Limb (tissue), 2 donors: ENCODE measurements at regions not wholly inside any gene's neighbourhood (a gene's known extent, or its start where the extent isn't known, plus 50 kb on each side); places are given as distances from the start of the nearest gene placed in this dataset.
"Not testable (repeated sequence)": the region's sequence is repeated elsewhere in the genome, so short reads cannot be mapped to it uniquely, and the experiment has no call there.

Experiments
- DNase-seq, 2 donors: peaks; one replicate each; pipeline ENCODE4 v3.0.0-alpha.2; 2016; ENCODE audit errors: extremely low spot score in 2 of 2

DNA sequence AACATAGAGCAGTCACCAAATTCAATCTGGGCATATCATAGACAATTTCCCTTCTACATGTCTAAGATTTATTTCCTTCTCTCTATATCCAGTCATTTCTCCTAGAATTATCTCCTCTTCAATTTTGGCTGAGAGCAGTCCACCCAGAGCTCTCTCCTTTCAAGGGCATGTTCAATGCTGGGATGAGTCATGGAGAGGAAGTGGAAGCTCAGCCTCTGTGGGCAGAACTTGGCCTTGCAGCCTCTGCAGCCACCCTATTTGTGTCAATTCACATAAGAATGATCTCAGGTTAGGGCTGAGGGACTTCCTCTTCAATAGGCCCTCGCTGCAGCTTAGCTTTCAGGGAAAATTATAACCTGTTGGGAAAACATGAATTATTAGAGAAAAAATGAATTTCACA lies 560.8 kb downstream of the POM121L12 start:
- DNase-seq, result no peak

DNA sequence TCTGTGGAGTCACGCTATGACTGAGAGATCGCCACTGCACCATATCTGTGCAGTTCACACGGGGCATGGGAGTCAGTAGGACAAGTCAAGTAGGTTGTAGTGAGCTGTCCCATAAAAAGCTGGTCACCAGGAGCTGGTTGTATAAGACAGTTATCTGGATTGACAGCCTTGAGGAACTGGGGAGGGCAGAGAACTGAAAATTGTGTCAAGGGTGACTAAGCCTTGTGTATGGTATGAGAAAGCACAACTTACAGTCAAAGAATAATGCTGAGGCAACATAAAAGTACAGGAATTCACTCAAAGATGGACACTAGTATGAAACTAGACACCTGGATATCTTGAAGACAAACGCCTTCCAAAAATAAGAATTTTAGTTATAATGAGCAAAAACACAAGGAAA lies 564.9 kb downstream of the POM121L12 start:
- no peak for DNase-seq

DNA sequence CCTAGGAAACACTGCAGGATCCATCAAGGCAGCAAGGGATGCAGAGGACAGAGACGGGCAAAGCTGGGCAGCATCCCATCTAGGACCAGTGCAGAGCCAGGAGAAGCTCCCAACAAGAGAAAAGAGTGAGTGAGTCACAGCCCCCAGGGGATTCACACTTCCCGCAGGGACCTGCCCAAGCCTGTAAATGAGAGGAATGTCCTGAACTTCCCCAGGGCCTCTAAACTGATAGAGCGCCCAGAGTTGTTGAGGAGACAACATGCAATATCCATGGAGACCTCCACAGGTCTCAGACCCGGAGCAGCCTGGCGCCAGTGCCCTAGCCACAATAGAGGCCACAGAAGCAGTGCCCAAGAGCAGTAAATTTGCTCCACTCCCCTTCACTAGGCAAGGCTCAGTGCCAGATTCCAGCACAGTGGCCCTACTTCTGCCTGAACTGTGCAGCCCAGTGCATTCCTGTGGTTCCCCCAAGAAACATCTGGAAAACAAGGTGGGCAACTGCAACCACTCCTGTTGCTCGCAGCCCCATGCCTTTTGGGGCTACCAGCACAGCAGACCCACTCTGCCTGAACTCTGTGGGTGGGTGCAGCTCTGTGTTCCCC lies 567.5 kb downstream of the POM121L12 start:
- no peak for DNase-seq

DNA sequence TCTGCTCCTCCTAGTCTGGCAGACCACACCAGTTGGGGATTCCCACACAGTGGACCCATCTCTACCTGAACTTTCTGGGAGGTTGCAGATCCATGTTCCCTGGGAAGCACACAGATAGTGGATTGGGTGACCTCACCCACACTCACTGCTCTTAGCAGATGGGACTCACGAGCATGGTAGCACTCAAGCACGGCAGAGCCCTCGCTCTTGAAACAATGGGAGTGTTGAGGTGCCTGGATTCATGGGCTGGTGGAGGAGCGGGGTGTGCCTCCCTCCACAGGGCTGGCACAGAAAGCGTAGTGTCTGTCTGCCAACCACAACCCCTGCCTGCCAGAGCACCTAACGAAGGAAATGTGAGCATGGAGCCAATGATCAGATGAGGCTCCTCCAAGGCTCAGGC lies 568.0 kb downstream of the POM121L12 start:
- DNase-seq, result no peak

DNA sequence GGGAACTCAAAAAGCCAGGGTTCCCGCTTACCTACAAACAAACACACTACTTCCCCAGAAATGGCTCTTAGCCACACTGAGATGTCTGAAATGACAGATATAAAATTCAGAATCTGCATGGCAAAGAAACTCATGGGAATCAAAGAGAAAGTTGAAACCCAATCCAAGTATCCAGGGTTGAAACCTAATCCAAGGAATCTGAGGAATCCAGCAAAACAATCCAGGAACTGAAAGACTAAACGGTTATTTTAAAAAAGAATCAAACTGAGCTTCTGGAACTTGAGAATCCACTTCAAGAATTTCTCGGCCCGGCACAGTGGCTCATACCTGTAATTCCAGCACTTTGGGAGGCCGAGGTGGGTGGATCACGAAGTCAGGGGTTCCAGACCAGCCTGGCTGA lies 568.8 kb downstream of the POM121L12 start:
- DNase-seq, result no peak

DNA sequence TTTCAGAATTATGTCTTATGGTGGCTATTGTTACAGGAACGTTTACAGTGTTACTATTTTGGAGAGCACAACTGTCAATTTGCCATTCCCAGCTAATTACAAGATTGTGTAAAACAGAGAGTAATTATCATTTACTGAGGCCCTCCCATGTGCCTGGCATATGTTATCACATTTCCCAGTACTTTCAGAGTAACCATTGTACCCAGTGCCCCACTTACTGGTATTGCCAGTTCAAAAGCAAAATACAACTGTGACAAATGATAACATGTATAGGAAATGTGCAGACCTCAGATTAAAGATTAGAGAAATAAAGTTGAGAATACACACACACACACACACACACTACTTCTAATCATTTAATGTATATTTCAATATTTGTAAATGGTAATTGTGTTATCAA lies 572.5 kb downstream of the POM121L12 start:
- DNase-seq, result no peak

DNA sequence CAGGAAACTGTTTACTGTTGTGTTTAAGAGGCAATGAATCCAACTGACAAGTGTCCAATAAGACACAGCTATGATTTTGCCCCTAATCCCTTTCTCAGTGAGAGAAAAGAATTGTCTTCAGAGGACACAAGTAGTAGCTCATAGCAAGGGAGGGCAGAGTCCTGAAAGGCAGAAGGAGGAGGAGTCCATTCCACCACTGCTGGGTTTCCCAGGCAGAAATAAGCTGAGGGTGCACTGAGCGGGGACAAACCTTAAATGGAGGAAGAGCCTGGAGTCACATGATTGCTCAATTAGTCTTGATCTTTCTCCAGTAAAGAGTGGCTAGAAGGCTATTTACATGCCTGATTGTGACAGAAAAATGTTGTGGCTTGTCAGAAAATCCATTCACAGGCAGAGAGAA lies 573.8 kb downstream of the POM121L12 start:
- DNase-seq, result no peak

DNA sequence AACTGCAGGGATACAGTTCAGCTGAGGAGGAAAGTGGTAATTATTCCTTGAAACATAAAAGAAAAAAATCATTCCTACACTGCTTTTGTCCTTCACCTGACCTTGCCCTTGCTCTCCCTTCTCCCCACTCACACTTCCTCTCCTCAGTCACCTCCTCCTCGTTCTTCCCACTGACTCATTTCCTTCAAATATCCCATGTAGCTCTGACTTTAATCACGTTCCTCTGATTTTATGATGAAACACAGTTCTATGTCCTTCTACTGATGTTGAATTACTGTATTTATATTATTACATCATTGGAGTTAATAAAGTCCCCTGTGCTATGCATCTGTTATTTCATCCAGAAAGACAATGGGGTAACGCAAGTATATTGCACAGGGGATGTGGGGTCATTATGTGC lies 575.6 kb downstream of the POM121L12 start:
- DNase-seq, result no peak

DNA sequence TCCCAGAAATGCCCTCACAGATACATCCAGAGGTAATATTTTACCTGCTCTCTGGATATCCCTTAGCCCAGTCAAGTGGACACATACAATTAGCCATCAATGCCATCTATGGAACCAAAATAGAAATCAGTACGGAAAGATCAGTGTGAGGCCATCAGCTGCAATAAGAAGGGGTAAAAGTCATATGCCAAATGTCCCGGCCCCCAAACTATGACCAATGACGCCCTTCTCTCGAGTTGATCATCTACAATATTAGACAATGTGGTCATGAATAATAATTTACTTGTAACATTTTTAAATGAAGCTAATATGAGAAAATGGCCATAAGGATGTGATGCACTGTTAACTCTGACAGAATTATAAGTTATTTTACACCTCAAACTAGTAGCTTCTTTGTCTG lies 588.9 kb downstream of the POM121L12 start:
- DNase-seq, result no peak

DNA sequence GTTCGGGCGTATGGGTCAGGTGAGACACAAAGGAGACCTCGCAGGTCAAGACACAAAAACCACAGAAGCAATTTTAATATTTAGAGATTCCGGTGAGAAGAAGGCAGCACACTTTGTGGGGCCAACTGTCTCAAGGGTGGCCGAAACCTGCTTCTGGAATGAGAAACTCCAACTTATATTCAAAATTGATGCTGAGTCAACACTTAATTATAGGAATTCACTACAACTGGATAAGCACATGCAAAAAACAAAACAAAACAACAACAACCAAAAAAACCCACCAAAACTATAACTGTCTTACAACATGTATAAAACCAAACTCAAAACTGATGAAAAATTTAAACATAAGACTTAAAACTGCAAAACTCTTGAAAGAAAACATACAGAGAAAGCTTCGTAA lies 593.3 kb downstream of the POM121L12 start:
- DNase-seq, result no peak

DNA sequence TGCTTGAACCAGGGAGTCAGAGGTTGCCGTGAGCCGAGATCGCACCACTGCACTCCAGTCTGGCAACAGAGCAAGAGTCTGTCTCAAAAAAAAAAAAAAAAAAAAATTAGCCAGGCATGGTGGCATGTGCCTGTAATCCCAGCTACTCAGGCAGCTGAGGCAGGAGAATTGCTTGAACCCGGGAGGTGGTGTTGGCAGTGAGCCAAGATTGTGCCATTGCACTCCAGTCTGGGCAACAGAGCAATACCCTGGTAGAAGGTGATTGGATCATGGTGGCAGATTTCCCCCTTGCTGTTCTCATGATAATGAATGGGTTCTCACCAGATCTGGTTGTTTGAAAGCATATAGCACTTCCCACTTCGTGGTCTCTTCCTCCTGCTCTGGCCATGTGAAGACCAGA lies 599.8 kb downstream of the POM121L12 start:
- not testable (repeated sequence) for DNase-seq

DNA sequence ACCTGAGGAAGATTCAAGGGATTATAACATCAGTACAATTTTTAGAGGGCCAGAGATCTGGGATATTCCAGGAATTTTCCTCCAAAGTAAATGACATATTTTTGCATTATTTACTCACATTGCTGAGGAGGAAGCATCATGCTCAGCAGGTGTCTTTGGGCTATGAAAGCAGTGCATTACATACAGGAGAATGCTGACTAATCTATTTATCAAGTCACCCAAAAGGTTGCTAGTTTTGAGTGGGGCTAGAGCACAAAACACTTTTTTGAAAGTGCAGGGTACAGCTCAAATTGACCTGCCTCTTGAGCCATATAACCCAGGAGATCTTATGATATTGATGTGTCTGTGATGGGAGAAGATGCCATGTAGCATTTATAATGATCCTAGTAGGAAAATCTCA lies 603.1 kb downstream of the POM121L12 start:
- no peak for DNase-seq

DNA sequence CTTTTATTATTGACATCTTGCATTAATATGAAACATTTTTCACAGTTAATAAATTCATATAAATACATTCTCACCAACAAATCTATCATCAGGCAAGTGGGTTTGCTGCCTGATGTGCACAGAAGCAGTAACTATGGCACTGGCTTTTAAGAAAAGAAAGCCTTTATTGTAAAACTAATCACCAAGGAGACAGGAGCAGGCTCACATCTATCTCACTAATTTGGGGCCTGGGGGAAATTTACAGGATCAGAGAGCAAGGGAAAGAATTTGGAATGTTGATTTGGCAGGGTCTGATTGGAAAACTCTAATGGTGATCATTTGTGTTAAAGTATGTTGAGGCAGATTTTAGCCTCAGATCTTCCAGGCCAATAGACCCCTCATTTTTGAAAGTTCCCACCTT lies 605.7 kb downstream of the POM121L12 start:
- no peak for DNase-seq

DNA sequence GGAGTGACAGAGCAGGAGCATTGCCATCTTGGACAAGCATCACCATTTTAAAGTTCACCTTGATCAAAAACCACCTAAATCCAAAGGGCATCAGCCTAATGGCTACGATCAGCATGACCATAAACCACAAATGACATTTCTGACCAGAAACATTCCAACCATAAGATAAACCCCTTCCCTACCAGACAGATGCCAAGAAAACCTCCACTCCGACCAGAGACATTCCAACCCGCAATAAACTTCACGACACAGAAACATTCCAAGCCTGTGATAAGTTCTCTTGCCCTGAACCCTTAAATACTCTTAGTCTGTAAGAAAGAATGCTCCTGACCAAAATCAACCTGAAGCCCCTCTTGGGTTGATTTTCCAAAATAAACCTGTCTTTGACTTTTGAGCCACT lies 606.9 kb downstream of the POM121L12 start:
- no peak for DNase-seq

DNA sequence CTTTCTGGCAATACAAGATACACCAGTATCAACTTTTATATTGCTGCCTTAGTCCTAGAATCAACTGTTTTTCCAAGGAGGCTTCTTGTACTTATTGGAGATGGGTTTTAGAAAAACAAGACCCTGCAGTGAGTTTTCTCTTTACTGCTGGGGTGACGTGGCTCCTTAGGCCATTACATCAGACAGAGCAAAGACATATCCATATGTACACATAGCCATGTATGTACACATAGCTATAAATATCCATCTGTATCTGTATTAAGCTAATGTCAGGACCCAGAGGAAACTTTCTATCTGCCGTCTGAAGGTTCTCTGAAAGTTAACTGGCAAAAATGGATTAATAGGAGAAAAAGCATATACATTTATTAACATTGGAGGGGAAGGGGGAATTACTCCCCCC lies 607.4 kb downstream of the POM121L12 start:
- no peak for DNase-seq

DNA sequence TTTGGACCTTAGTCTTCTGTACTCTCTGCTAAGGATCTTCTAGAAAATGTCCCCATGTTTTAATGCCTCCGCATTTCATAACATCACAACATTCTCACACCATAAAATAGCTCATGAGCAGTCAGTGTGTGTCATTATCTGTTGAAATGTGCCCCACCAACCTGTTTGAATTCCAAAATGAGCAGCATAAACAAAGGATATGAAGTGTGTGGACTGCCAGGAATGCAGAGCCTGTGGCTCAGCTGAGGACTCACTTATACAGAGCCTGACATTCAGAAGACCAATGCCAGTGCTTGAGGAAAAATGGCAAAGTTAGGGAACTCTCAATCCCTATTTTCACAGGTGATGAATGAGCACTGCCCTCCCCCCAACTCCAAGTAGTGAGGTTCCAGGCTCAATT lies 621.4 kb downstream of the POM121L12 start:
- DNase-seq, result no peak

DNA sequence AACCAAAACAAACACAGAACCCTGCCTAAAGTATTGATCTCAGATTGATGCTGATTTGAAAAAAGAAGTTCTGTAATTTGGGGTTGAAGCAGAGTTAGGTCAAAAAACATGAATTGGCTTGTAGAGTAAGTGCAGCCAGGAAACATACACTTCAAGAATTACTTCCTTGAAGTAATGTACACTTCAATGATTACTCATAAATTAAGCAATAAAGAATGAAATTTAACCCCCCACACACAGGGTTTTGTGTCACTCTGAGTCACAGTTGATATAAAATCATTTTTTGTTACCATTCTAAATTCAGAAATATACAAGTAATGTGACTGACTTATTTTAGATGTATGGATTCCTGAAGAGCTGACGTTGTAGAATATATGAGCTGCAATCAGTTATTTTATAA lies 622.2 kb downstream of the POM121L12 start:
- DNase-seq, result no peak

DNA sequence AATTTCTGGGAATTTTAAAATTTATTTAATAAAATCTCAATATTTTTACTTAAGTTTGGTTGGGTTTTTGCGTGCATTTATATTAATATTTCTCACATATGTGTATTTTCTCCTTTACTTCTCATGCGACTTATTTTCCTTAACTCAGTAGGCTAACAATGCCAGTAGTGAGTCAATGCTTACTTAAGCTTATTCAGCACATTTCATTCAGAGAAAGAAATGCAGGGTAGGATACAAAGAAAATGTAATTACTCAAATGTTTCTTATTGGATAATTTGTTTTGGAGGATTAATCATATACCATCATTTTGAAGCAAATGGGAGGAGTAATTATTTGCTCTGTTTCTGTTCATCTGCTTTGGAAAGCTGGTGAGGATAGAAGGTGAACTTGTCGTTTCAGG lies 623.5 kb downstream of the POM121L12 start:
- no peak for DNase-seq

DNA sequence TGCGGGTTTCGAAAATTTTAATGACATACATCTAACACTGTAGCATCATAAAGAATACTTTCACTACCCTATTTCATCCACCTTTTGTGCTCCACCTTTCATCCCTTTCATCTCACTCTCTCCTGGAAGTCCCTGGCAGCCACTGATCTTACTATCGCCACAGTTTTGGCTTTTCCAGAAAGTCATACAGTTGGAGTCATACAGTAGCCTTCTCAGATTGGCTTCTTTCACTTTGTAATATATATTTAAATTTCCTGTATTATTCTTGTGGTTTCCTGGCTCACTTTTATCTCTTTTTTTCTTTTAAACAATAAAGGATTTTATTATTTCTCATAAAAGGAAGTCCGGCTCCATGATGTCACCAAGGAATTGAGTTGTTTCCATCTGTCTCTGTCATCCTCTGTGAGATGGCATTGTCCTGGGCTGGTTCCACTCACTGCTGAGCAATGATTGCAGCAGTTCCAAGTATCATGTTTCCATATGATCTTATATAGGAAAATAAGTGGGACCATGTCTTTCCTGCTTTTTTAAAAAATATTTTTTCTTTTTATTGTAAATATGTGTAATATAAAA lies 626.3 kb downstream of the POM121L12 start:
- no peak for DNase-seq

DNA sequence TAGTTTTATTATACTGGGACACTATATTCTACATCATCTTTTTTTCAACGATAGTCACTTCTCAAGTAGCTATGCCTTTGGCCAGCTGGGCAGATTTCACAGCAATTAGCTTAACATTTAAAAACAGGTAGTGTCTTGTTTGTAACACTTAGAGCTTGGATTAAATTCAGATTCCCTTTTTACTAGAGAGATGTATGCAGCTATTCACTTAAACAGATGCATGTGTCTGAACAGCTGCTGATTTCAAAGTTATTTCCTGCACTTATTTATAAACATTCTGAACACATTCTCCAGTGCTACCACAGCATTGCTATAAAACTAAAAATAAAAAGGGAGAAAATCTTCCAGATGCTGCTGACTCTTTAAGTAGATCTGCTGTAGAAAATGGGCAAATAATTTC lies 637.2 kb downstream of the POM121L12 start:
- DNase-seq, result peak in 1 of 2 donors; percentile 78

DNA sequence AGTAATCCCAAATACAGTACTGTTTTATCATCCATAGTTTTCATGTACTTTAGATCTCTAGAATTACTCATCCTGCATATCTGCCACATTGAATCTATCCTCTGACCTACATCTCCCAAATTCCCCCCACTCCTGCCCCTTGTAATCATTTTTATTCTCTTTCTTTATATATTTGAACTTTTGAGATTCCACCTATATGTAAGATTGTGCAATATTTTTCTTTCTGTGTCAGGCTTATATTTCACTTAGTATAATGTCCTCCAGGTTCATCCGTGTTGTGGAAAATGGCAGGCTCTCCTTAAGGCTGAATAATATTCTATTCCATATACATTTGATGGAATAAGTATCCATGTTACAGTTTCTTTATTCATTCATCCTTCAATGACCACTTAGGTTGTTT lies 640.4 kb downstream of the POM121L12 start:
- no peak for DNase-seq

DNA sequence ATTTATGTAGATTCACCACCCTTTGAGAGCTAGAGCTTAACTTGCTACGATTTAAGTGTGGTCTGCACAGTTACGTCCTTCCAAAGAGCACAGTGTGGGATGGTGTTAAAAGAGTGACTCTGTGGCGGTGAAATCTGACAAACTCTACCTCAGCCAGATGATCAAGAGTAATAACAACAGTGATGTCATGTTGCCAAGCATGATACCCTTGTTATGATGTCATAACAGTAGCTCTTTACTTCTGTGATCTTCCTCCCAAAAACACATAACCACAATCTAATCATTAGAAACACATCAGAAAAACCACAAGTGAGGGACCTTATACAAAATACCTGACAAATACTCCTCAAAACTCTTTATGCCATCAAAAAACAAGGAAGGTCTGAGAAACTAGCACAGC lies 649.3 kb downstream of the POM121L12 start:
- DNase-seq, result no peak

DNA sequence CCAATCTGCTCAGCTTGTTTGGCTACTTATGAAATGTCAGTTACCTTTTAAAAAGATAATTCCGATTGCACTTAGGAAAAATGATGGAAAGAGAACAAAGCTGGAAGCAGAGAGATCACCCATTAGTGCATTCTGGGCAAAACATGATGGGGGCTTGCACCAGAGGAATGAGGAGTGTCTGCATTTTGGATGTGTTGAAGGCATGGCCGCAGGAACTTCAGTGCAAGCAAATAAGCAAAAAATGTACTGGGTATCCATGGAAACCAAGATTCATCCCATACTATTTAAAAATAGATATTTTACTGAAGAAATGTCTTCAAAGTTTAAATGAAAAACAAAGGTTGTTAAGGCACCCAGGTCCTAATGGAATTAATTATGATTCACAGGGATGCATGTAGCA lies 655.0 kb downstream of the POM121L12 start:
- no peak for DNase-seq

DNA sequence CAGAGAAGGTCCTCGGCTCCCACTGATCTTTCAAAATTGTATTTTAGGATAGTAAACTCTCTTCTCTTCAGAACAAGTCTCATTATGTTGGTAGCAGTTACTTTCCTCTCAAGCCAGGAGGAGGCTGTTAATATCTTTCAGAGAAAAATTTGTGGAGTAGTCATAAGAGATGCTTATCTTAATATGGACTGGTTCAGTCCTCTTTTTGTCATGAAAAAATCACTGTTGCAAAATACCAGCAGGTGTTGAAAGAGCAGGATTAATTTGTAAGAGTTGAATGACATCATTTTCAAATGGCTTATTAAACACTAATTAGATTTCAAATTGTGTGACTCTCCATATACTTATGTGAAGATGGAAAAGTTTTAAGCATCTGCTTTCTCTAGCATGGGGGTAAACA lies 662.5 kb downstream of the POM121L12 start:
- no peak for DNase-seq
